MCF 10A (cell line): ENCODE measurements at regions not wholly inside any gene's neighbourhood (a gene's known extent, or its start where the extent isn't known, plus 50 kb on each side); places are given as distances from the start of the nearest gene placed in this dataset.

Source experiments
- BruUV-seq: library from RNA; stranded (reverse); fragments of 400-500 nt; replicated peaks from 2 replicates; lab custom pipeline; 2021; lab: Mats Ljungman, UMichigan
- CTCF ChIA-PET: fragments of 300-600 bp; sonication (Branson Sonifier 250); formaldehyde crosslinking; extraction: SDS; loops from one replicate; lab custom pipeline; 2021; ENCODE audit warnings: antibody characterized with exemption, inconsistent platforms; lab: Yijun Ruan, JAX
- POLR2A ChIA-PET: fragments of 300-600, 350-650 bp; sonication (Branson Sonifier 250); formaldehyde crosslinking; extraction: SDS; loops from one replicate; lab custom pipeline; 2020; ENCODE audit warnings: antibody characterized with exemption, inconsistent platforms; lab: Yijun Ruan, JAX
- DNase-seq: peaks from one replicate; pipeline ENCODE4 v3.0.0-alpha.2; 2018; ENCODE audit not compliant: unreplicated experiment
- H3K27ac Mint-ChIP-seq: one replicate; pipeline ENCODE4 v1.8.0; 2022; ENCODE audit warnings: mild to moderate bottlenecking, low read depth, mixed read lengths; ENCODE audit not compliant: unreplicated experiment
- H3K27me3 Mint-ChIP-seq: one replicate; pipeline ENCODE4 v1.8.0; 2022; ENCODE audit warnings: mixed read lengths; ENCODE audit not compliant: insufficient read depth, unreplicated experiment
- H3K36me3 Mint-ChIP-seq: one replicate; pipeline ENCODE4 v1.8.0; 2022; ENCODE audit warnings: mild to moderate bottlenecking, moderate library complexity, mixed read lengths; ENCODE audit not compliant: insufficient read depth, unreplicated experiment
- H3K4me1 Mint-ChIP-seq: one replicate; pipeline ENCODE4 v1.8.0; 2022; ENCODE audit warnings: mixed read lengths; ENCODE audit not compliant: insufficient read depth, unreplicated experiment
- H3K4me3 Mint-ChIP-seq: one replicate; pipeline ENCODE4 v1.8.0; 2022; ENCODE audit warnings: mild to moderate bottlenecking, moderate library complexity, mixed read lengths; ENCODE audit not compliant: unreplicated experiment
- H3K9me3 Mint-ChIP-seq: one replicate; pipeline ENCODE4 v1.8.0; 2022; ENCODE audit warnings: mixed read lengths; ENCODE audit not compliant: unreplicated experiment
- intact Hi-C: fragments of 100-400 bp; cut with micrococcal nuclease; formaldehyde crosslinking; loops from 2 replicates; pipeline ENCODE4 v1.14.1; 2022
- TF ChIP-seq, protein P1 (sequence below): fragments of 200-600 bp; IDR thresholded peaks from one replicate; pipeline ENCODE4 v1.8.0; 2022; ENCODE audit warnings: antibody characterized with exemption, mild to moderate bottlenecking; ENCODE audit not compliant: unreplicated experiment

DNA sequence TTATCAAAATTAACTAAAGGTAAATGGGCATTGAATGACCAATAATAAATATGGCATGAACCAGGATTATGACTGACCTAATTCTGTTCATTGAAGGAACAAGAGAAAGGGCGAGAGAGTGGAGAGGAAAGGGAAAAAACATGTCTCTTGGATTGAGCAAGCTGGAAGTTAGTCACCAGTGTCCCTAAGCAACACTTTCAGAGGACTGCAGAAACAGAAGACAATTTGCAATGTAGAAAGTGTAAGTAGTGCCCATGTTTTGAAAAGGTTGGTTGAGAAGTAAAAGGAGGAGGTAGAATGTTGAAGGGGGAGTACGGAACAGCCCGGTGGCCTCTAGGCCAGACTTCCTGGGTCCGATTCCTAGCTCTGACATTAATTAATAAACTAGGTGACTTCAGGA is 94.6 kb downstream of the FAS start:
- H3K27ac Mint-ChIP-seq, result no peak overlapping the region
- TF ChIP-seq, protein P1, sequence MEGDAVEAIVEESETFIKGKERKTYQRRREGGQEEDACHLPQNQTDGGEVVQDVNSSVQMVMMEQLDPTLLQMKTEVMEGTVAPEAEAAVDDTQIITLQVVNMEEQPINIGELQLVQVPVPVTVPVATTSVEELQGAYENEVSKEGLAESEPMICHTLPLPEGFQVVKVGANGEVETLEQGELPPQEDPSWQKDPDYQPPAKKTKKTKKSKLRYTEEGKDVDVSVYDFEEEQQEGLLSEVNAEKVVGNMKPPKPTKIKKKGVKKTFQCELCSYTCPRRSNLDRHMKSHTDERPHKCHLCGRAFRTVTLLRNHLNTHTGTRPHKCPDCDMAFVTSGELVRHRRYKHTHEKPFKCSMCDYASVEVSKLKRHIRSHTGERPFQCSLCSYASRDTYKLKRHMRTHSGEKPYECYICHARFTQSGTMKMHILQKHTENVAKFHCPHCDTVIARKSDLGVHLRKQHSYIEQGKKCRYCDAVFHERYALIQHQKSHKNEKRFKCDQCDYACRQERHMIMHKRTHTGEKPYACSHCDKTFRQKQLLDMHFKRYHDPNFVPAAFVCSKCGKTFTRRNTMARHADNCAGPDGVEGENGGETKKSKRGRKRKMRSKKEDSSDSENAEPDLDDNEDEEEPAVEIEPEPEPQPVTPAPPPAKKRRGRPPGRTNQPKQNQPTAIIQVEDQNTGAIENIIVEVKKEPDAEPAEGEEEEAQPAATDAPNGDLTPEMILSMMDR, result no peak
- DNase-seq, result peak; percentile 8
- H3K9me3 Mint-ChIP-seq, result no peaks in the 10 kb centered on the region
- BruUV-seq, result no TSS peak
- intact Hi-C loops, result no loop called here
- ChIA-PET CTCF (no interaction called here), POLR2A (no interaction called here)
- H3K27me3 Mint-ChIP-seq, result no peaks in the 10 kb centered on the region
- H3K4me1 Mint-ChIP-seq, result no peaks in the 10 kb centered on the region
- no peaks in the 10 kb centered on the region for H3K36me3 Mint-ChIP-seq
- no peak overlapping the region for H3K4me3 Mint-ChIP-seq

DNA sequence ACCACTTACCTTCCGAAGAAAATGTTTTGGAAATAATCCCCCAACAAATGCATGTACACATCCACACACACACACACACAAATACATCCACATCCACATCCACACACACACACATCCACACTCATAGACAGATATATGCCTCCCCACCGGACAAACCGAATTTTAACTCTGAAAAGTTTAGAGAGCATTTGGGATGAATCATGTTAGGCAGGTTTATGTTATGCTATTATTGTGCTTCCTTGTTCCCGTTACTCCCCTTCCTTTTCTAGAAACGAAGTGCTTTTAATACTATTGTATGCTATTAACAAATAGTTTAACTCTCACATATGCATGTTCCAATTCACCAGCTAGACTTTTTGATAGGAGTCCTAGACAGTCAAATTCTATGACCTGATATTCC is 91.5 kb downstream of the FAS start:
- H3K27me3 Mint-ChIP-seq, result no peaks in the 10 kb centered on the region
- no TSS peak for BruUV-seq
- no peak for DNase-seq
- intact Hi-C loops, result no loop called here
- H3K4me1 Mint-ChIP-seq, result no peaks in the 10 kb centered on the region
- H3K9me3 Mint-ChIP-seq, result no peaks in the 10 kb centered on the region
- POLR2A ChIA-PET, result interaction anchor here (0.6 to 1.0 kb wide), 2 partner anchors 9 to 52 kb away, joined by 3 read pairs; no protein-coding TSS in a partner anchor
- H3K27ac Mint-ChIP-seq, result no peak overlapping the region
- H3K36me3 Mint-ChIP-seq, result no peaks in the 10 kb centered on the region
- CTCF ChIA-PET, result interaction anchor here (1.3 kb wide), 1 partner anchor 121 kb away, joined by 3 read pairs; no protein-coding TSS in a partner anchor
- no peak overlapping the region for H3K4me3 Mint-ChIP-seq
- TF ChIP-seq, protein P1, result no peak

DNA sequence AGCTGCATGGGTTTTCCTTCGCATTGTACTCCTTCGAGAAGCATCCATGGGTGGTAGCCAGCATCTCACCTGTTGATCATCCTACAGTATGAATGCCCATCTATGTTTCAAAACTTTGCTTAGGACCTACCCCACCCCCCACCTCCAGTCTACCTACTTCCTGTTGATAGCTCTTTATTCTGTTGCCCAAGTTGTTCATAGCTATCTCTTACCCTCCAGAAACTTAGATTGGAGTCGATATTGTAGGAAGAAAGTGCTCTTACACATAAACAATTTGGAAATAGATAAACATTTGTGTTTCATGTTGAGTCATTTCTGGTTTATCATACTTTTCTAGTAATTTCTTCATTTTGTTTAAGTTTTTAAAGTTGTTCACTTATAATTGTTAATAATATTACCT is 90.1 kb downstream of the FAS start:
- ChIA-PET POLR2A (interaction anchor here (0.8 kb wide), 1 partner anchor 11 kb away, joined by 3 read pairs; no protein-coding TSS in a partner anchor), CTCF (interaction anchor here (0.5 kb wide), 1 partner anchor 1785 kb away, joined by 3 read pairs; no protein-coding TSS in a partner anchor)
- Mint-ChIP-seq H3K4me1 (no peaks in the 10 kb centered on the region), H3K36me3 (no peaks in the 10 kb centered on the region), H3K4me3 (no peak overlapping the region), H3K27me3 (no peaks in the 10 kb centered on the region), H3K9me3 (no peaks in the 10 kb centered on the region), H3K27ac (no peak overlapping the region)
- no TSS peak for BruUV-seq
- no peak for DNase-seq
- TF ChIP-seq, protein P1, result no peak
- intact Hi-C loops, result no loop called here

DNA sequence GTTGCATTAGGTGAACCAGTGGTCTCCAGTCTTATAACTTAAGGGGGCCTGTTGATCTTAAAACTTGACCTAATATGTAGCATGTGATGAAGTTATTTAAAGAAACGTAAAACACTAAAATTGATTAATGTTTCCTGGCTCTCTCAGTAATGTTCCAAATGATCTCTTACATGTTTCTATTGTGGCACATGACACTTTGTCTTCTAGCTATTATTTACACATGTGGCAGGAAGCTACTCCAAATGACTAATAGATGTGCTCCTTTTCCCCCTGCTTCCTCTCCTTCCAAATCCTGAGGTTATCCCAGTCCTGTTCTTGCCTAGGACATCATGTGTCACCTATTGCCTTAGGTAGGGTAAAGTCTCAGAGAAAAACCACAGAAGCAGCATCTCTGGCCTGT is 89.4 kb downstream of the FAS start:
- no peak overlapping the region for H3K27ac Mint-ChIP-seq
- TF ChIP-seq, protein P1, result no peak
- intact Hi-C loops, result no loop called here

More for the DNA sequence above, 89.4 kb downstream of the FAS start:
- Mint-ChIP-seq H3K4me1 (no peaks in the 10 kb centered on the region), H3K36me3 (no peaks in the 10 kb centered on the region), H3K4me3 (no peak overlapping the region), H3K9me3 (no peaks in the 10 kb centered on the region), H3K27me3 (no peaks in the 10 kb centered on the region)
- DNase-seq, result no peak
- POLR2A ChIA-PET, result interaction anchor here (1.1 kb wide), 1 partner anchor 33 kb away, joined by 3 read pairs; no protein-coding TSS in a partner anchor
- no TSS peak for BruUV-seq
- CTCF ChIA-PET, result no interaction called here
